ENCODE measurements at regions not wholly inside any gene's neighbourhood (a gene's known extent, or its start where the extent isn't known, plus 50 kb on each side); places are given as distances from the start of the nearest gene placed in this dataset.

DNA sequence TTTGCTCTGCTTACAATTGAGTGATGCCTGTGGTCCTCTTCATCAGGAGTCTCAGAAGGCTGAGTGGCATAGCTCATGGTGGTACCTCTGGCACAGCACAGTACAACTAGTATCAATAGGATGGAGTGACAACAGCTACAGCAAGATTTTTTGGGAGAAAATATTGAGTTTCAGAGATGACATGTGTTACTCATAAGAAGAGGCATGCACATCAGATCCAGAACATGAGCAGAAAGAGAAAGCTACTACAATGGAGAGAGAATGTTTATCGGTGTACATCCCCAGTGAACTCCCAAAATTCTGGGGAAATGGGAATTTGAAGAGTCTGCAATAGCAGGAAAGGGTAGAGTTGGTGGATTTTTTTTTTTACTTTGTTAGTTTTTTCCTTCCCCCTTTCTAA, 130.5 kb upstream of the MB21D2 start:
- no peak overlapping the region for H4K5ac ChIP-seq (ENCODE audit: insufficient read length, low read depth, low read length)
- no peak overlapping the region for H3K27ac ChIP-seq (ENCODE audit: low read depth, low read length)
- H3K4me1 ChIP-seq (replicated peaks in 1 of 4; ENCODE audit: control insufficient read depth in 3 of 4, insufficient read depth in 4 of 4, low read length in 3 of 4) = no peaks in the 10 kb centered on the region; a peak in 1 of 7 replicates
- no peak overlapping the region for H3K9ac ChIP-seq (replicated peaks in 1 of 4; ENCODE audit: extremely low read depth in 1 of 4, low read depth in 3 of 4, low read length in 3 of 4)
- H2AK5ac ChIP-seq (ENCODE audit: low read depth, low read length) = no peak overlapping the region
- POLR2A ChIA-PET (ENCODE audit: partially characterized antibody) = no interaction called here
- no peak for FAIRE-seq
- CTCF ChIA-PET (ENCODE audit: partially characterized antibody) = interaction anchor here (0.6 to 5.4 kb wide), 3 partner anchors 232 to 276 kb away, joined by 3 to 26 read pairs (median 3); no protein-coding TSS in a partner anchor
- H2BK15ac ChIP-seq (ENCODE audit: low read length) = no peak overlapping the region
- no peak overlapping the region for H3K18ac ChIP-seq (ENCODE audit: extremely low read depth, low read length)
- no peak overlapping the region for H3K56ac ChIP-seq (replicated peaks; ENCODE audit: insufficient read length, low read depth, low read length)
- H3K4me3 ChIP-seq (ENCODE audit: extremely low read depth in 1 of 4, insufficient read depth in 2 of 4, low read depth in 3 of 4, low read length in 4 of 4) = no peak overlapping the region
- no peak overlapping the region for H2BK20ac ChIP-seq (ENCODE audit: low read length)
- no peak overlapping the region for H3K14ac ChIP-seq (ENCODE audit: insufficient read length)
- TF ChIP-seq TAF7 (optimal IDR thresholded peaks at IDR 0.05; ENCODE audit: borderline replicate concordance, low read depth, low read length) = no peak
- no peak for TF ChIP-seq RNF2 (IDR thresholded peaks at IDR 0.05; ENCODE audit: borderline replicate concordance, low read depth, low read length, missing control alignments, poor library complexity, severe bottlenecking)
- no peaks in the 10 kb centered on the region for H3K36me3 ChIP-seq (ENCODE audit: control insufficient read depth in 2 of 4, insufficient read depth in 4 of 4, low read length in 3 of 4)
- H3K79me2 ChIP-seq (ENCODE audit: control insufficient read depth in 1 of 2, insufficient read depth in 2 of 2, low read length in 2 of 2) = no peaks in the 10 kb centered on the region
- no peak overlapping the region for H4K91ac ChIP-seq (replicated peaks; ENCODE audit: insufficient read length, low read length)
- H4K20me1 ChIP-seq (replicated peaks in 1 of 2; ENCODE audit: control insufficient read depth in 1 of 2, insufficient read depth in 2 of 2, low read length in 2 of 2) = no peaks in the 10 kb centered on the region
- H2BK5ac ChIP-seq (ENCODE audit: low read depth, low read length) = no peak overlapping the region
- H2BK120ac ChIP-seq (replicated peaks; ENCODE audit: low read depth, low read length) = no peak overlapping the region
- H3K9me3 ChIP-seq (ENCODE audit: insufficient read depth in 2 of 2, low read depth in 1 of 2, low read length in 1 of 2) = no peaks in the 10 kb centered on the region
- H2AFZ ChIP-seq (ENCODE audit: low read length) = no peak overlapping the region
- no peak overlapping the region for H3K4ac ChIP-seq (replicated peaks; ENCODE audit: insufficient read length, low read depth, low read length)
- H3K27me3 ChIP-seq (replicated peaks in 1 of 4; ENCODE audit: control insufficient read depth in 3 of 4, extremely low read depth in 1 of 4, insufficient read depth in 3 of 4, low read length in 3 of 4) = no peaks in the 10 kb centered on the region
- no peak for DNase-seq (ENCODE audit: low read depth in 1 of 2, low spot score in 2 of 2)
- no peak overlapping the region for H4K8ac ChIP-seq (ENCODE audit: extremely low read depth, insufficient read depth, low read length)
- H3K4me2 ChIP-seq (ENCODE audit: insufficient read depth in 1 of 2, low read depth in 2 of 2, low read length in 2 of 2) = no peak overlapping the region
- H3K23ac ChIP-seq (ENCODE audit: insufficient read length) = no peak overlapping the region
- no peak overlapping the region for H2BK12ac ChIP-seq (ENCODE audit: low read depth, low read length)
- 94% methylated on average over 1 of the region's 1 CpG; no CpG with 5 or more reads in 1 of the 2 experiments for WGBS, 2 experiments (ENCODE audit: extremely low coverage in 1 of 2, insufficient coverage in 1 of 2, insufficient read length in 1 of 2, insufficient replicate concordance in 2 of 2, low coverage in 1 of 2, low lambda C conversion rate in 2 of 2, missing lambda C conversion rate in 1 of 2)
- no peaks in the 10 kb centered on the region for H3K79me1 ChIP-seq (ENCODE audit: low read depth, low read length)
- no peaks in the 10 kb centered on the region for H3K23me2 ChIP-seq (ENCODE audit: low read depth, low read length)
